A673 (cell line): ENCODE measurements at regions not wholly inside any gene's neighbourhood (a gene's known extent, or its start where the extent isn't known, plus 50 kb on each side); places are given as distances from the start of the nearest gene placed in this dataset.

Experiments
- CTCF ChIP-seq: fragments of 300-800, 200-600 bp; sonication (generic); conservative IDR thresholded peaks from 2 replicates; pipeline ENCODE4 v1.5.1; 2017; ENCODE audit warnings: low read depth, mild to moderate bottlenecking, antibody characterized with exemption, low read length, moderate library complexity, mixed read lengths
- EZH2 ChIP-seq: fragments of 200-600 bp; sonication (generic); IDR thresholded peaks from 2 replicates; pipeline ENCODE4 v1.6.1; 2017; ENCODE audit warnings: borderline replicate concordance, low read depth, mild to moderate bottlenecking, mixed read lengths, antibody characterized with exemption, low read length; ENCODE audit not compliant: poor library complexity, severe bottlenecking

GRCh38 chr2:167524786-167525185 lies 636.5 kb downstream of the XIRP2 start:
- TF ChIP-seq CTCF = no peak
- TF ChIP-seq EZH2 = no peak
